HG03097 (cell line): ENCODE measurements at regions not wholly inside any gene's neighbourhood (a gene's known extent, or its start where the extent isn't known, plus 50 kb on each side); places are given as distances from the start of the nearest gene placed in this dataset.

ENCODE experiments used
- ATAC-seq: cut with Tn5 transposase; IDR thresholded peaks from one replicate; pipeline ENCODE4 v1.9.1; 2021; ENCODE audit not compliant: unreplicated experiment, low FRiP score

GRCh38 chr5:73395256-73395655 lies 53.3 kb downstream of the FOXD1 start:
- no peak for ATAC-seq

GRCh38 chr5:73394610-73395009 lies 54.0 kb downstream of the FOXD1 start:
- ATAC-seq: no peak

- no peak for ATAC-seq
Observed at GRCh38 chr5:73393611-73394489, 54.7 kb downstream of the FOXD1 start.

- ATAC-seq: no peak
Observed at GRCh38 chr5:73392775-73393174, 55.8 kb downstream of the FOXD1 start.

- no peak for ATAC-seq
Observed at GRCh38 chr5:73391441-73391881, 57.1 kb downstream of the FOXD1 start.

- no peak for ATAC-seq
Observed at GRCh38 chr5:73390972-73391371, 57.6 kb downstream of the FOXD1 start.

GRCh38 chr5:73388740-73389139 lies 59.8 kb downstream of the FOXD1 start:
- ATAC-seq: no peak

- ATAC-seq: no peak
Observed at GRCh38 chr5:73388306-73388684, 60.3 kb downstream of the FOXD1 start.

GRCh38 chr5:73387601-73388305 lies 60.8 kb downstream of the FOXD1 start:
- peak; percentile 92 for ATAC-seq

- ATAC-seq: no peak
Observed at GRCh38 chr5:73387149-73387591, 61.4 kb downstream of the FOXD1 start.

- no peak for ATAC-seq
Observed at GRCh38 chr5:73384861-73385260, 63.7 kb downstream of the FOXD1 start.

- no peak for ATAC-seq
Observed at GRCh38 chr5:73382401-73382740, 66.2 kb downstream of the FOXD1 start.

GRCh38 chr5:73381590-73382400 lies 66.8 kb downstream of the FOXD1 start:
- ATAC-seq: no peak

- ATAC-seq: no peak
Observed at GRCh38 chr5:73380710-73381589, 67.6 kb downstream of the FOXD1 start.

GRCh38 chr5:73380041-73380440 lies 68.5 kb downstream of the FOXD1 start:
- no peak for ATAC-seq

GRCh38 chr5:73379435-73379834 lies 69.1 kb downstream of the FOXD1 start:
- no peak for ATAC-seq

GRCh38 chr5:73378765-73379164 lies 69.8 kb downstream of the FOXD1 start:
- ATAC-seq: no peak

GRCh38 chr5:73378070-73378469 lies 70.5 kb downstream of the FOXD1 start:
- no peak for ATAC-seq

- no peak for ATAC-seq
Observed at GRCh38 chr5:73376618-73377170, 71.9 kb downstream of the FOXD1 start.

- no peak for ATAC-seq
Observed at GRCh38 chr5:73375949-73376348, 72.6 kb downstream of the FOXD1 start.
